ENCODE measurements at regions not wholly inside any gene's neighbourhood (a gene's known extent, or its start where the extent isn't known, plus 50 kb on each side); places are given as distances from the start of the nearest gene placed in this dataset.

DNA sequence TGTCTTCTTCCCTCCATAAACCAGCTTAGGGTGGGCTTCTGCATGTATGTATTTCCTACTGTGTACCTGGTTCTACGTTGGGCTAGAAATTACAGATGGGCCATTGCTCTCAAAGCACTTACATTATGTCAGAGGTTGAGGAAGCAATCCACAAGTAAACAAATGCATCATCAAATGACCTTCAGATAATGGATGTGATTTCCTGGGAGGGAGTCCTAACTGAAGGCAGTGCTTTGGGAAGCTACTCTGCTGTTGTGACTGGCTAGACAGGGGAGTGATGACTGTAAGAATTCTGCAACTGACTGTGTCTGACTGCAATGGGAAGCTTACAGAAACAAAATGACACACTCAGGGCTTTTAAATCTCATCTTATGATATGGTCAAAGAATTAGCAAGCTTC is 71.0 kb upstream of the PRR23E start:
- TF ChIP-seq PRDM10 (CRISPR knock-in tag; IDR thresholded peaks at IDR 0.05; ENCODE audit: low read depth) = no peak
- TF ChIP-seq GTF2F1 (IDR thresholded peaks at IDR 0.05; ENCODE audit: low read length) = no peak
- TF ChIP-seq, protein P1, sequence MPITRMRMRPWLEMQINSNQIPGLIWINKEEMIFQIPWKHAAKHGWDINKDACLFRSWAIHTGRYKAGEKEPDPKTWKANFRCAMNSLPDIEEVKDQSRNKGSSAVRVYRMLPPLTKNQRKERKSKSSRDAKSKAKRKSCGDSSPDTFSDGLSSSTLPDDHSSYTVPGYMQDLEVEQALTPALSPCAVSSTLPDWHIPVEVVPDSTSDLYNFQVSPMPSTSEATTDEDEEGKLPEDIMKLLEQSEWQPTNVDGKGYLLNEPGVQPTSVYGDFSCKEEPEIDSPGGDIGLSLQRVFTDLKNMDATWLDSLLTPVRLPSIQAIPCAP (CRISPR knock-in tag; IDR thresholded peaks at IDR 0.05; ENCODE audit: low read depth) = no peak
- TF ChIP-seq CHD2 (IDR thresholded peaks at IDR 0.05; ENCODE audit: low read depth, low read length) = no peak
- TF ChIP-seq RNF2 (conservative IDR thresholded peaks at IDR 0.05; ENCODE audit: low read depth) = no peak
- TF ChIP-seq TCF7 (IDR thresholded peaks at IDR 0.05; ENCODE audit: low read depth) = no peak
- no peak for TF ChIP-seq RBM39 (IDR thresholded peaks at IDR 0.05; ENCODE audit: low read depth, low read length, poor library complexity, severe bottlenecking)
- no peak for TF ChIP-seq ZNF296 (CRISPR knock-in tag; conservative IDR thresholded peaks at IDR 0.05)
